Esophagus squamous epithelium (tissue), 4 donors: ENCODE measurements at regions not wholly inside any gene's neighbourhood (a gene's known extent, or its start where the extent isn't known, plus 50 kb on each side); places are given as distances from the start of the nearest gene placed in this dataset.

Experiments used
- POLR2A ChIP-seq, 4 donors: fragments of 450-650 bp; IDR thresholded peaks; one replicate each; pipeline ENCODE4 v1.6.1; 2017; ENCODE audit warnings: antibody characterized with exemption in 4 of 4, mild to moderate bottlenecking in 4 of 4, moderate library complexity in 3 of 4
- TF ChIP-seq, protein P1 (sequence below), 6 experiments: fragments of 450-650 bp in 4 of 6; fragments of 200-600 bp in 2 of 6; sonication (generic) in 2 of 6; IDR thresholded peaks; one replicate each; pipeline ENCODE4 v1.5.1; 2016 to 2019; ENCODE audit warnings: antibody characterized with exemption in 6 of 6, mild to moderate bottlenecking in 4 of 6, moderate library complexity in 4 of 6

DNA sequence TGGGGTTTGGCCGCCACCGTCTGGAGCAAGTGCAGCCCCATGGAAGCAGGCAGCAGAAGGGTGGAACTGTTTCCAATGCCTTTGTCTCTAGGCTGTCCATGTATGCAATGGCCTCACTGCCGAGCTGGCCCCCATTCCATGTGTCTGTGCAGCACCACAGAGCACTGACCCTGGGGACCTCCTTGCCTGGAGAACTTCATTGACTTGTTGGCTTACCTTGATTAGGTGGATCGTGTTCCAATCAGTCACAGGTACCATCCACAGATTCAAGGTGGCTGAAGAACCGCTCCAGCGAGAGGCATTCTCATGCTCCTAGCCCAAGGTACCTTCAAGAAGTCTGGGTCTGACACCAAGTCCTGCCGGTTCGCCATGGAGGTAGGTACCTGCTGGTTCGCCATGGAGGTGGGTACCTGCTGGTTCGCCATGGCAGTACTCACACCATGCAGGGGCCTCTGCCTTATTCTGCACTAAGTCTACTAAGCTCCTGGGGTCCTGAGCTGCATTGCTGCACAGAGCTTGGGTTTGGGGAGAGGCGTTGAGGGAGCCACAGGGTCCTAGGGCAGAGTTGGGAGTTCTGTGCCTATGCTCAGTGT lies 358.3 kb upstream of the IRX1 start:
- TF ChIP-seq, protein P1, sequence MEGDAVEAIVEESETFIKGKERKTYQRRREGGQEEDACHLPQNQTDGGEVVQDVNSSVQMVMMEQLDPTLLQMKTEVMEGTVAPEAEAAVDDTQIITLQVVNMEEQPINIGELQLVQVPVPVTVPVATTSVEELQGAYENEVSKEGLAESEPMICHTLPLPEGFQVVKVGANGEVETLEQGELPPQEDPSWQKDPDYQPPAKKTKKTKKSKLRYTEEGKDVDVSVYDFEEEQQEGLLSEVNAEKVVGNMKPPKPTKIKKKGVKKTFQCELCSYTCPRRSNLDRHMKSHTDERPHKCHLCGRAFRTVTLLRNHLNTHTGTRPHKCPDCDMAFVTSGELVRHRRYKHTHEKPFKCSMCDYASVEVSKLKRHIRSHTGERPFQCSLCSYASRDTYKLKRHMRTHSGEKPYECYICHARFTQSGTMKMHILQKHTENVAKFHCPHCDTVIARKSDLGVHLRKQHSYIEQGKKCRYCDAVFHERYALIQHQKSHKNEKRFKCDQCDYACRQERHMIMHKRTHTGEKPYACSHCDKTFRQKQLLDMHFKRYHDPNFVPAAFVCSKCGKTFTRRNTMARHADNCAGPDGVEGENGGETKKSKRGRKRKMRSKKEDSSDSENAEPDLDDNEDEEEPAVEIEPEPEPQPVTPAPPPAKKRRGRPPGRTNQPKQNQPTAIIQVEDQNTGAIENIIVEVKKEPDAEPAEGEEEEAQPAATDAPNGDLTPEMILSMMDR (IDR thresholded peaks at IDR 0.05): no peak
- no peak for TF ChIP-seq POLR2A (IDR thresholded peaks at IDR 0.05)
